GM23338 (cell line): ENCODE measurements at regions not wholly inside any gene's neighbourhood (a gene's known extent, or its start where the extent isn't known, plus 50 kb on each side); places are given as distances from the start of the nearest gene placed in this dataset.

ENCODE experiments used
- POLR2AphosphoS5 ChIP-seq: IDR thresholded peaks from 2 replicates; pipeline ENCODE4 v1.6.1; 2016; ENCODE audit warnings: antibody characterized with exemption, low read depth
- TF ChIP-seq, protein P1 (sequence below), 2 experiments: fragments of 200-600 bp in 1 of 2; sonication (generic) in 1 of 2; conservative IDR thresholded peaks; 2 replicates each; pipeline versions ENCODE4 v1.5.1 to v1.6.1; 2016 to 2017; ENCODE audit warnings: antibody characterized with exemption in 2 of 2, low read depth in 2 of 2, mild to moderate bottlenecking in 2 of 2, moderate library complexity in 1 of 2

DNA sequence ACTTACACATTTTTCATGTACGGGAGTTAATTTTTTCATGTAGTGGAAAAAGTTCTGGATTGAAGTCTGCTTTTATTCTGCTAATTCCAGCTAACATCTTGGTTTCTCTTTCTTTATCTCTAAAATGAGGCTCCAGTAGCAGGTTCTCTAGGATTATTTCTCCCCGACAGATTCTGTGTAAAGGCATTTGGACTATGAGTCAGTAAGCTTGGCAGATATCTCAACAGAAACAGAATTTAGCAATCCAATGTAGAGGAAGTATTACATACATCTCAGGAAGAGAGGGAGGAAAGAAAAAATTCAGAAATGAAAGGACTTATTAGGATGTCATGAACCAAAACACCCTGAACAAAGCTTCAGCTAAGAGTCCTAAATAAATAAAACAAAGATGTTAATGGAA is 1682.3 kb upstream of the TENM3 start:
- TF ChIP-seq POLR2AphosphoS5, result no peak
- TF ChIP-seq, protein P1, sequence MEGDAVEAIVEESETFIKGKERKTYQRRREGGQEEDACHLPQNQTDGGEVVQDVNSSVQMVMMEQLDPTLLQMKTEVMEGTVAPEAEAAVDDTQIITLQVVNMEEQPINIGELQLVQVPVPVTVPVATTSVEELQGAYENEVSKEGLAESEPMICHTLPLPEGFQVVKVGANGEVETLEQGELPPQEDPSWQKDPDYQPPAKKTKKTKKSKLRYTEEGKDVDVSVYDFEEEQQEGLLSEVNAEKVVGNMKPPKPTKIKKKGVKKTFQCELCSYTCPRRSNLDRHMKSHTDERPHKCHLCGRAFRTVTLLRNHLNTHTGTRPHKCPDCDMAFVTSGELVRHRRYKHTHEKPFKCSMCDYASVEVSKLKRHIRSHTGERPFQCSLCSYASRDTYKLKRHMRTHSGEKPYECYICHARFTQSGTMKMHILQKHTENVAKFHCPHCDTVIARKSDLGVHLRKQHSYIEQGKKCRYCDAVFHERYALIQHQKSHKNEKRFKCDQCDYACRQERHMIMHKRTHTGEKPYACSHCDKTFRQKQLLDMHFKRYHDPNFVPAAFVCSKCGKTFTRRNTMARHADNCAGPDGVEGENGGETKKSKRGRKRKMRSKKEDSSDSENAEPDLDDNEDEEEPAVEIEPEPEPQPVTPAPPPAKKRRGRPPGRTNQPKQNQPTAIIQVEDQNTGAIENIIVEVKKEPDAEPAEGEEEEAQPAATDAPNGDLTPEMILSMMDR (conservative IDR thresholded peaks at IDR 0.05; ENCODE audit: low read depth in 2 of 2), result no peak
